HAP-1 (cell line): ENCODE measurements at regions not wholly inside any gene's neighbourhood (a gene's known extent, or its start where the extent isn't known, plus 50 kb on each side); places are given as distances from the start of the nearest gene placed in this dataset.

Source experiments
- DNase-seq, 2 experiments: peaks; one replicate each; pipeline ENCODE4 v3.0.0-alpha.2; 2016 to 2020; ENCODE audit warnings: low spot score in 2 of 2
- H3K27me3 ChIP-seq: fragments of 250-450 bp; sonication (Bioruptor Pico); 2 replicates; pipeline ENCODE4 v1.5.1; 2020; ENCODE audit warnings: low read depth, mild to moderate bottlenecking, moderate library complexity
- H3K36me3 ChIP-seq: fragments of 250-450 bp; sonication (Bioruptor Pico); replicated peaks from 2 replicates; pipeline ENCODE4 v1.5.1; 2020; ENCODE audit warnings: mild to moderate bottlenecking
- H3K4me1 ChIP-seq: fragments of 250-450 bp; sonication (Bioruptor Pico); 2 replicates; pipeline ENCODE4 v1.5.1; 2020; ENCODE audit warnings: mild to moderate bottlenecking
- H3K4me3 ChIP-seq: fragments of 250-450 bp; sonication (Bioruptor Pico); 2 replicates; pipeline ENCODE4 v1.5.1; 2020; ENCODE audit warnings: mild to moderate bottlenecking, moderate library complexity
- H3K9me3 ChIP-seq: fragments of 250-450 bp; sonication (Bioruptor Pico); 2 replicates; pipeline ENCODE4 v1.5.1; 2020; ENCODE audit warnings: mild to moderate bottlenecking, moderate library complexity
- in situ Hi-C: fragments of 300-500 bp; cut with MboI; formaldehyde crosslinking; loops from 3 replicates; pipeline ENCODE4 v1.14.3; 2020; ENCODE audit warnings: low sequenced_read_pairs, inconsistent platforms, mixed read lengths

- H3K36me3 ChIP-seq, result no peaks in the 10 kb centered on the region
- H3K9me3 ChIP-seq, result no peaks in the 10 kb centered on the region
- DNase-seq, result peak; percentile 28 to 64
- no peak overlapping the region for H3K4me3 ChIP-seq
- peaks cover 29% of the 10 kb centered on the region for H3K4me1 ChIP-seq
- in situ Hi-C loops, result no loop called here
- H3K27me3 ChIP-seq, result no peaks in the 10 kb centered on the region
Observed at GRCh38 chr1:116261227-116261626, 111.8 kb upstream of the ATP1A1 start.

DNA sequence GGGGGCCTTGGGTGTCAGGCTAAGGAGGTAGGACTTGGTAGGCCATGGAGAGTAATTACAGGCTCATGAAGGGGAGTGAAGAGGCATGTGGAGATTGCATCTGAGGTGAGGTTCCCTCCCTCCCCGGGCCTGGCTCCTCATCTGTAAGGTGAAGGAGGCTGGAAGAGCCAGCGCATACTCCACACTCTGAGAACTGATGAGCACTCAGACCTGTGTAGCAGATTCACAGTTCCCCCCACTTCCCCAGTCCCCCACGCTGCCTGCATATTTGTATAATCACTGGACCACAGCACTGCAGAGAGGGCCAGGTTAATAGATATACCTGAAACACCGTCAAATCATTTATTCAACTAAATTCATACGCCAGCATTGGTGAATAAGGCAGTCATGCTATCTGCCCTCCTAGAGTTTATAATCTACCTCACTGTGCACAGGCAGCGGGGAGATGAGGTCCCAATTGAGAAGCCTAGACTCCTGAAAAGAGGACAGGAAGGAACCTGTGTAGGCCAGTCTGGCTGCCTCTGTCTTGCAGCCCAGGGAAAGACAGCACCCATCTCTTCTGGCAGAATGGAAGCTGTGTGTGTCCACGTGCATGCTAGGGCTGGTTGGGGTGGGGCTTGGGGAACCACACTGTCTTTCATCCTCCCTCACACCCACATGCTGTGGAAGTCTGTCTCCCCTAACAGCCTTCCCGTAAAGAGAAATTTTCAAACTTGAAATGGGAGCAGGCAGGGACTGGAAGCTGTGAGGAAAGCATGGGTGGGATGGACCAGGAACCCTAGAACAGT, 110.6 kb upstream of the ATP1A1 start:
- Histone ChIP-seq H3K4me1 (peaks cover 29% of the 10 kb centered on the region), H3K4me3 (no peak overlapping the region), H3K36me3 (no peaks in the 10 kb centered on the region), H3K9me3 (no peaks in the 10 kb centered on the region), H3K27me3 (no peaks in the 10 kb centered on the region)
- DNase-seq, result no peak
- in situ Hi-C loops, result no loop called here

- in situ Hi-C loops, result no loop called here
- no peaks in the 10 kb centered on the region for H3K9me3 ChIP-seq
- peak; percentile 74 to 92 for DNase-seq
- no peaks in the 10 kb centered on the region for H3K36me3 ChIP-seq
- peaks cover 29% of the 10 kb centered on the region for H3K4me1 ChIP-seq
- no peak overlapping the region for H3K4me3 ChIP-seq
- no peaks in the 10 kb centered on the region for H3K27me3 ChIP-seq
Observed at GRCh38 chr1:116262995-116263385, 110.1 kb upstream of the ATP1A1 start.

DNA sequence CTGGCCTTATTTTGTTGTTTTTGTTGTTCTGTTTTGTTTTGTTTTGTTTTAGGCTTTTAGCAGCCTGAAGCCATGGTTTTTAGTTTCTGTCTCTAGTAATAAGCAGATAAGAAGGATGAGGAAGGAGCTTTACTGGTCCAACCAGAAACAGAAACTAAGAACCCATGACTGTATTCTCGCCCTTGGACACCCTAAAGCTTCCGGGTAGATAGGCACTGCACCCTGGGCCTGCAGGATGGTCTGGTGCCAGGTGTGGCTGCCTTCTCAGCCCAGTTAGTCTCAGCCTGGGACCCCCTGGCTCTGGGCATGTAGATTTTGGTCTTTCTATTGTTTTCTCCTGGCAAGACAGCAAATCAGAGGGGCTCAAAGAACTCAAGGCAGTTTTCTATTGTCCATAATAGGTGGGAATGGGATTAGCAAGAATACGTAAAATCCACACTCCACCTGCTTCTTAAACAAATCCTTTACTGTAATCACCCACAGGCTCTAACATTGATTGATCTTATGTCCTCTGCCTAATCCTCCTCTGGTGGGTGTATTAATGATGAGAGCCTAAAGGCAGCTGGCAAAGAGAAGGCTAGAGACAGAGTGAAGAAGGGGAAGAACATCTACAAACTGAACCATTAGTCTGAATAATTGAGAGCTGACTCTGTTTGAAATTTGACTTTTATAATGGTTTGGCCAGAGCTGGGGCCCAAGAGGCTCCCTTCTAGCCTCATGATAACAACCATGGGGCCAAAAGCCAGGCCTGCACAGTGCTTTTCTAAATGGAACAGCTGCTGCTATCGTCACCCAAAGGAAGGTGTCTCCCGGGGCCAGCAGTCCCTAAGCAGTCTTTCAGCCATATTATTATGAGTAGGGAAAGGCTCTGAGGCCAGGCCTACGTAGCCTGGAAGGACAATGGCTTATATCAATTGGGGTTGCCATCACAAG, 106.8 kb upstream of the ATP1A1 start:
- DNase-seq, result no peak
- no peak overlapping the region for H3K4me3 ChIP-seq
- H3K27me3 ChIP-seq, result no peaks in the 10 kb centered on the region
- H3K36me3 ChIP-seq, result no peaks in the 10 kb centered on the region
- peaks cover 24% of the 10 kb centered on the region for H3K4me1 ChIP-seq
- in situ Hi-C loops, result no loop called here
- H3K9me3 ChIP-seq, result no peaks in the 10 kb centered on the region

GRCh38 chr1:116266864-116267212, 106.2 kb upstream of the ATP1A1 start:
- peaks cover 18% of the 10 kb centered on the region for H3K4me1 ChIP-seq
- no peaks in the 10 kb centered on the region for H3K9me3 ChIP-seq
- H3K27me3 ChIP-seq, result no peaks in the 10 kb centered on the region
- DNase-seq, result no peak
- no peak overlapping the region for H3K4me3 ChIP-seq
- H3K36me3 ChIP-seq, result no peaks in the 10 kb centered on the region
- in situ Hi-C loops, result no loop called here

DNA sequence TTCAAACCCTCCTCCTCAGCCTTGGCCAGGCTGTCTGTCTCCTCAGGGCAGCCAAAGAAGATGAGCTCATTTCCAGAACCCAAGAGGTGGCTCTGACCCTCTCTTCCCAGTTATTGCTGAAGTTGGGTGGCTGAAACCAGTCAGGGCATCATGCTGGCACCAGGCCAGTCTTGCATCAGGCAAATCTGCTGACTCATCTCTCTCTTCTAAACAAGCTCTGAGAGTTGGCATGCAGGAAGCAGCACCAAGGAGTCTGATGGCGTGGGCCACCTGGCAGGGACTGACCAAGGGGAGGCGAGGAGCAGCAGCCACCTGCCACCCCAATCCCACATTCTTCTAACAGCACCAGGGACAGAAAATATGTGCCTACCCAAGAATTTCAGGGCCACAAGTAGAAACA, 104.8 kb upstream of the ATP1A1 start:
- H3K4me1 ChIP-seq, result peaks cover 7% of the 10 kb centered on the region
- H3K4me3 ChIP-seq, result no peak overlapping the region
- H3K27me3 ChIP-seq, result no peaks in the 10 kb centered on the region
- H3K36me3 ChIP-seq, result no peaks in the 10 kb centered on the region
- no peak for DNase-seq
- in situ Hi-C loops, result no loop called here
- no peaks in the 10 kb centered on the region for H3K9me3 ChIP-seq

GRCh38 chr1:116270316-116271057, 102.6 kb upstream of the ATP1A1 start:
- Histone ChIP-seq H3K36me3 (no peaks in the 10 kb centered on the region), H3K4me3 (no peak overlapping the region), H3K4me1 (peaks cover 7% of the 10 kb centered on the region; the same call in 1 of the 2 replicates), H3K27me3 (no peaks in the 10 kb centered on the region), H3K9me3 (no peaks in the 10 kb centered on the region)
- in situ Hi-C loops, result no loop called here
- DNase-seq, result no peak

DNA sequence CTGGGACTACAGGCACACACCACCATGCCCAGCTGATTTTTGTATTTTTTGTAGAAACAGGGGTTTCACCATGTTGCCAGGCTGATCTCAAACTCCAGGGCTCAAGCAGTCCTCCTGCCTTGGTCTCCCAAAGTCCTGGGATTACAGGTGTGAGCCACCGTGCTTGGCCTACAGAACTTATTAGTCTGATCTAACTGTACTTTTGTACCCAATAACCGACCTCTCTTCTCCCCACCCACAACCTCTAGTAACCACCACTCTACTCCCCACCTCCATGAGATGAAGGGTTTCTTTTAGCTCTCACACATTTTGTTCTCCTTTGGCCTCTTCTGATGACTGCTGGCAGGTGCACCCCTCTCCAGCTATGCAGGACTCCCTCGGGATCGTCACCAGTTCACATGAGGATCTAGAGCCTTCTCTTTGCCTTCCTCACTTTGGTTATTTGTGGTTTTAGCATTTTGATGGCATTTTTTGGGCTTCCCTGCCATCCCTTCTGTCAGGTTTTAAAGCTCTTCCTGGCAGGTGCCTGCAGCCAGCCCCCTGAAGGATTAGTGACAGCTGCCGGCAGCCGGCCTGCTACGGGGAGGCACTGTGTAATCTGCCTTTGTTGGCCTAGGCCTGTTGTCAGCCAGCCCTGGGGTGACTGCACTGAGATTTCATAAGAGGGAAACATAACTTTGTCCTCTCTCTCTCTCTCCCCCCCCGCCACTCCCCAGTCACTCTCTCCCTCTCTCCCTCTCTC, 99.8 kb upstream of the ATP1A1 start:
- no peaks in the 10 kb centered on the region for H3K27me3 ChIP-seq
- H3K36me3 ChIP-seq, result no peaks in the 10 kb centered on the region
- DNase-seq, result peak; percentile 3 to 57
- no peaks in the 10 kb centered on the region for H3K9me3 ChIP-seq
- peaks cover 7% of the 10 kb centered on the region; the same call in 1 of the 2 replicates for H3K4me1 ChIP-seq
- in situ Hi-C loops, result no loop called here
- no peak overlapping the region for H3K4me3 ChIP-seq

DNA sequence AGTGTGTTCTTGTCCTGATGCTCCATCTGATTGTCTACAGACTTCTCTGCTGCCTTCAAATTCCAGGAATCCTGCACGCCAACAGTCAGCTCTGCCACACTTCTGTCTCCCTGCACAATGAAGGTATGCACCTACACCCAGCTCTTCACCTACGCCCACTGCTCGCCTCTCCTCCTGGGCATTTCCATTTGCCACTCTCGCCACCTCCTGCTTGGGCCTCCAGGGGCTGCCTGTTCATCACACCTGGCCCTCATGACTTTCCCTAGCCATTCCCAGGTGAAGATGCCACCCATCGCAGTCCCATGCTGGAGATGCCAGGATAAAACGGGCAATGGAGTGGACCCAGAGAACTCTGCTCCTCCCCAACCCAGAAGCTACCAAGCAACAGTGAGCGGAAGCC, 96.5 kb upstream of the ATP1A1 start:
- Histone ChIP-seq H3K27me3 (no peaks in the 10 kb centered on the region), H3K4me1 (peaks cover 7% of the 10 kb centered on the region; the same call in 1 of the 2 replicates), H3K4me3 (no peak overlapping the region), H3K9me3 (no peaks in the 10 kb centered on the region), H3K36me3 (no peaks in the 10 kb centered on the region)
- no peak for DNase-seq
- in situ Hi-C loops, result no loop called here

DNA sequence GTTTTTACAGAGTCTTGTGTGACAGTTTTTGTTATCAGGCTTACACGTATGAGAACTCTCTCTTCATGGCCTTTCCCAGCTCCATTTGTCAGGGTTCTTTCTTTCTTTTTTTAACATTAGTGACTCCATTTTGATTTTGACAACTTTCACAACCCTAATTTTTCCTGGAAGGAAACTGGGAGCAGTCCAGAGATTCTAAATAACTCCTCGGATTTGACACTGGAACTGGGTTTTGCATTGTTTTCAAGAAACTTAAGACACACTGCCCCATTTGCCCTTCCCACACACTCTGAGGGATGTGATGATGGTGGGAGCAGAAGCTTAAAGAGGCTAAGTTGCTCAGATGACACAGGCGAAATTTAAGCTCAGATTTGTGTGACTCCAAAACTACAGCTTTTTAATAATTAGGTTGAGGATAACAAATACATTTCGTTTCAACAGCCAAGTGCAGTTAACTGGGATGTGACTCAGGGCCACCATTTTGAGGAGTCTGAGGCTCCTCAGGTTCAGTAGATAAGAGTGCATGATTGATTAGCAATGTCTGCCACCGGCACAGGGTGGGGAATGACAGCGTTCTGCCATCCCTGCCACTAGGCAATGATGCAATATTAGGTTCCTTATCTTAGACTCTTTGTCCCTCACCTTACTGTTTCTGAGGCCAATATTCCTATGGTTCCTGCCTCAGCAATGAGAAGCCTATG, 95.1 kb upstream of the ATP1A1 start:
- Histone ChIP-seq H3K4me1 (peaks cover 7% of the 10 kb centered on the region; the same call in 1 of the 2 replicates), H3K9me3 (no peaks in the 10 kb centered on the region), H3K36me3 (no peaks in the 10 kb centered on the region), H3K4me3 (no peak overlapping the region), H3K27me3 (no peaks in the 10 kb centered on the region)
- DNase-seq, result no peak
- in situ Hi-C loops, result no loop called here

- in situ Hi-C loops, result no loop called here
- DNase-seq, result no peak
- Histone ChIP-seq H3K4me1 (peaks cover 4% of the 10 kb centered on the region; the same call in 1 of the 2 replicates), H3K27me3 (no peaks in the 10 kb centered on the region), H3K36me3 (no peaks in the 10 kb centered on the region), H3K4me3 (no peak overlapping the region), H3K9me3 (no peaks in the 10 kb centered on the region)
Observed at GRCh38 chr1:116278541-116278866, 94.5 kb upstream of the ATP1A1 start.

GRCh38 chr1:116279715-116280114, 93.3 kb upstream of the ATP1A1 start:
- Histone ChIP-seq H3K9me3 (no peaks in the 10 kb centered on the region), H3K4me1 (no peaks in the 10 kb centered on the region), H3K27me3 (no peaks in the 10 kb centered on the region), H3K36me3 (no peaks in the 10 kb centered on the region), H3K4me3 (no peak overlapping the region)
- in situ Hi-C loops, result no loop called here
- no peak for DNase-seq
